ENCODE measurements at regions not wholly inside any gene's neighbourhood (a gene's known extent, or its start where the extent isn't known, plus 50 kb on each side); places are given as distances from the start of the nearest gene placed in this dataset.

DNA sequence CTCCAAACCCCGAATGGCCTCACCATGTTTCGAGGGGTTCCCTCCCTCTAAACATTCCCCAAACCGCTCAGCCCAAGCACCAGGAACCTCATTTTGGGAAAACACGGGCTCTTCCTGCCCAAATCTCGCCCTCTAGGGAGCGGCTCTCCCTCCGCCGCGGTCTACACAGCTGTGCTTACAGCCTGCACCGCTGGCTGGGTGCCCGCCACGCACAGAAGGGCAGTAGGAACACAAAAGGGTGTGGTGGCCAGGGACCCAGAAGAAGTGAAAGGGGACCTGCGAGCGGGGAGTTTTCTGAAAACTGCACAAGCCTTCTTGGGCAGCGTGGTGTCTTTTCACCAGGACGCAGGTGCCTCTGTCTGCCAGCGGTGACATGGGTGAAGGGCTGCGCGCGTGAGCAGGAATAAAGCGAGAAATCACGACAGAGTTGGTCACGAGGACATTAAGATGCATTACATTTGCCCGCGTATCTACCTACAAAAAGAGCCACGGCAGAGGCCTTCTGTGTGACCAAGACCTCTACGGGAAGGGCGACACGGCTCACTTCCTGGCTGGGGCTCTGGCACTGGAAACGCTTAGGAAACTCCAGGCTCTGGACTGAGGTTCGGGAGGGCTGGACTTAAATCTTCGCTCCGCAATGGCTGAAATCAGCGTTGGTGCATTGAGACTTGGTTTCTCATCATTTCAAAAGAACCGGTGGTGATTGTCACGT lies 171.7 kb downstream of the LSM5 start:
- H3K27me3 ChIP-seq (ENCODE audit: control insufficient read depth in 4 of 4, insufficient read depth in 4 of 4, low read length in 3 of 4) = peaks cover 0 to 3% (median 0%) of the 10 kb centered on the region in 4 donors
- no peak for DNase-seq (ENCODE audit: low spot score)
- TF ChIP-seq ZBTB33 (IDR thresholded peaks at IDR 0.05) (no peak), SP1 (IDR thresholded peaks at IDR 0.05) (no peak), NR2F2 (IDR thresholded peaks at IDR 0.05) (no peak), FOXA2 (IDR thresholded peaks at IDR 0.05) (no peak), HNF4G (IDR thresholded peaks at IDR 0.05) (no peak), ATF3 (IDR thresholded peaks at IDR 0.05) (no peak), YY1 (IDR thresholded peaks at IDR 0.05) (no peak), MAX (IDR thresholded peaks at IDR 0.05) (no peak), FOXA1 (IDR thresholded peaks at IDR 0.05) (no peak), GABPA (IDR thresholded peaks at IDR 0.05 in 1 of 2, conservative IDR thresholded peaks at IDR 0.05 in 1 of 2) (no peak), JUND (IDR thresholded peaks at IDR 0.05) (no peak), TAF1 (conservative IDR thresholded peaks at IDR 0.05) (no peak), RXRA (IDR thresholded peaks at IDR 0.05) (no peak), REST (IDR thresholded peaks at IDR 0.05) (no peak), EGR1 (IDR thresholded peaks at IDR 0.05; ENCODE audit: low read depth in 2 of 2) (no peak), HNF4A (conservative IDR thresholded peaks at IDR 0.05) (no peak), RAD21 (IDR thresholded peaks at IDR 0.05) (no peak)
- TF ChIP-seq, protein P1, sequence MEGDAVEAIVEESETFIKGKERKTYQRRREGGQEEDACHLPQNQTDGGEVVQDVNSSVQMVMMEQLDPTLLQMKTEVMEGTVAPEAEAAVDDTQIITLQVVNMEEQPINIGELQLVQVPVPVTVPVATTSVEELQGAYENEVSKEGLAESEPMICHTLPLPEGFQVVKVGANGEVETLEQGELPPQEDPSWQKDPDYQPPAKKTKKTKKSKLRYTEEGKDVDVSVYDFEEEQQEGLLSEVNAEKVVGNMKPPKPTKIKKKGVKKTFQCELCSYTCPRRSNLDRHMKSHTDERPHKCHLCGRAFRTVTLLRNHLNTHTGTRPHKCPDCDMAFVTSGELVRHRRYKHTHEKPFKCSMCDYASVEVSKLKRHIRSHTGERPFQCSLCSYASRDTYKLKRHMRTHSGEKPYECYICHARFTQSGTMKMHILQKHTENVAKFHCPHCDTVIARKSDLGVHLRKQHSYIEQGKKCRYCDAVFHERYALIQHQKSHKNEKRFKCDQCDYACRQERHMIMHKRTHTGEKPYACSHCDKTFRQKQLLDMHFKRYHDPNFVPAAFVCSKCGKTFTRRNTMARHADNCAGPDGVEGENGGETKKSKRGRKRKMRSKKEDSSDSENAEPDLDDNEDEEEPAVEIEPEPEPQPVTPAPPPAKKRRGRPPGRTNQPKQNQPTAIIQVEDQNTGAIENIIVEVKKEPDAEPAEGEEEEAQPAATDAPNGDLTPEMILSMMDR (IDR thresholded peaks at IDR 0.05; ENCODE audit: low read depth, low read length, missing input control) = no peak
- 19% methylated on average over 36 of the region's 36 CpGs for WGBS
- H3K4me1 ChIP-seq (ENCODE audit: control insufficient read depth in 4 of 4, insufficient read depth in 4 of 4, low read length in 3 of 4) = no peaks in the 10 kb centered on the region
- H3K9ac ChIP-seq (ENCODE audit: low read depth in 1 of 2, low read length in 2 of 2) = no peak overlapping the region
- H3K27ac ChIP-seq (ENCODE audit: low read depth in 1 of 2, low read length in 2 of 2) = no peak overlapping the region
- no peaks in the 10 kb centered on the region for H3K9me3 ChIP-seq (ENCODE audit: control insufficient read depth in 4 of 4, low read length in 3 of 4)
- H3K4me3 ChIP-seq (ENCODE audit: low read depth in 1 of 3, low read length in 3 of 3) = no peak overlapping the region
- no peaks in the 10 kb centered on the region for H3K36me3 ChIP-seq (ENCODE audit: control insufficient read depth in 4 of 4, insufficient read depth in 3 of 4, low read depth in 1 of 4, low read length in 3 of 4)
